ENCODE measurements at regions not wholly inside any gene's neighbourhood (a gene's known extent, or its start where the extent isn't known, plus 50 kb on each side); places are given as distances from the start of the nearest gene placed in this dataset.
"Not testable (repeated sequence)": the region's sequence is repeated elsewhere in the genome, so short reads cannot be mapped to it uniquely, and the experiment has no call there.

DNA sequence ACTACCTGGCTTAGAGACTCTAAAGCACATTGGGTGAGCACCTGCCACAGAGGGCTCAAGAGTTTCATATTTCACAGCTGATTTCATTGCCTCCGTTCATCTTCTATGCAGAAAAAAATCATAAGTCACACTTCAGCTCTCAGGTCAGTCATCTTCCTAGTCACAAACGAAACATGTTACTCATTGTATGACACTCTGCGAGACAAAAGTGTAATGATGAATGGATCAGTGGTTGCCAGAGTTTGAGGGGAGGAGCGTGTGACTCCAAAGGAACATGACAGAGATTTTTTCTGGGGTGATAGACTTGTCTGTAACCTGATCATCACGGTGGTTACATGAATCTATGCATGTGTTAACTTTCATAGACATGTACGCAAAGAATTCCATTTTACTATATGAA lies 195.2 kb upstream of the CNTNAP4 start:
- H3K36me3 Mint-ChIP-seq (ENCODE audit: low read depth), result no peaks in the 10 kb centered on the region
- no peak overlapping the region for H3K4me3 Mint-ChIP-seq
- no peaks in the 10 kb centered on the region for H3K27me3 Mint-ChIP-seq
- H3K4me1 Mint-ChIP-seq (ENCODE audit: low read depth), result no peaks in the 10 kb centered on the region
- no peak overlapping the region for H3K27ac Mint-ChIP-seq
- H3K9me3 Mint-ChIP-seq, result no peaks in the 10 kb centered on the region

DNA sequence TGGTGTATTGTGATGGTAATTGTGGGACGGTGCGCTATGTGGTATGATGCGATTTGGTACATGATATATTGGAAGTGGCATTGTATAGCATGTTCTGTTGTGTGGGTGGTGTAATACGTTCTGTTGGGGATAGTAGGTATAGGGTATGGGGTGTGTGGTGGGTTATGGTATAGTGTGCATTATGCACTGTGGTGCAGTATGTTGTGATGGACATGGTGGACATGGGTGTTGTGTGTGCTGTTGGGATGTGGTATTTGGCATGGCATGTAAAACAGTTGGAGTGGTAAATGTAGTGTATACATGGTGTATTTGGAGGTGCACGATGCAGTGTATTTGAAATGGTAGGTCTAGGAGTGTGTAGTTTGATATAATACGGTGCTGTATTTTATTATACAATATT lies 170.6 kb upstream of the CNTNAP4 start:
- Mint-ChIP-seq H3K4me1 (ENCODE audit: low read depth) (no peaks in the 10 kb centered on the region), H3K9me3 (peaks cover 24% of the 10 kb centered on the region), H3K27ac (no peak overlapping the region), H3K27me3 (no peaks in the 10 kb centered on the region), H3K4me3 (no peak overlapping the region), H3K36me3 (ENCODE audit: low read depth) (no peaks in the 10 kb centered on the region)

GRCh38 chr16:76108460-76108859 lies 168.7 kb upstream of the CNTNAP4 start:
- Mint-ChIP-seq H3K27me3 (no peaks in the 10 kb centered on the region), H3K4me1 (ENCODE audit: low read depth) (no peaks in the 10 kb centered on the region), H3K27ac (no peak overlapping the region), H3K4me3 (no peak overlapping the region), H3K36me3 (ENCODE audit: low read depth) (no peaks in the 10 kb centered on the region), H3K9me3 (peaks cover 11% of the 10 kb centered on the region)

DNA sequence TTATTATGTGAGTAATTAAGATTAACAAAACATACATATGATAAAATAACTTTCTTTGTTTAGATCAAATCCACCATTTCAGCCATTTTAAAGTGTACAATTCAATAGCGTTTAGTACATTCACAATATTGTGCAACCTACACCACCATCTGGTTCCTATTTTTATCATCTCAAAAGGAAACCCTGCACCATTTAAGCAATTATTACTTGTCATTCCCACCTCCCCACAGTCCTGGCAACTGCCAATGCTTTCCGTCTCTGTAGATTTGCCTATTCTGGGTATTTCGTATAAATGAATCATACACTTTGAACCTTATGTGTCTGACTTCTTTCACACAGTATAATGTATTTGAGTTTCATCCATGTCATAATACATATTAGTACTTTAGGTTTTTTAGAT lies 162.5 kb upstream of the CNTNAP4 start:
- no peaks in the 10 kb centered on the region for H3K4me1 Mint-ChIP-seq (ENCODE audit: low read depth)
- no peak overlapping the region for H3K4me3 Mint-ChIP-seq
- no peak overlapping the region for H3K27ac Mint-ChIP-seq
- H3K9me3 Mint-ChIP-seq, result peaks cover 4% of the 10 kb centered on the region
- H3K27me3 Mint-ChIP-seq, result no peaks in the 10 kb centered on the region
- H3K36me3 Mint-ChIP-seq (ENCODE audit: low read depth), result no peaks in the 10 kb centered on the region

- no peak overlapping the region for H3K27ac Mint-ChIP-seq
- peaks cover 4% of the 10 kb centered on the region for H3K9me3 Mint-ChIP-seq
- H3K36me3 Mint-ChIP-seq (ENCODE audit: low read depth), result no peaks in the 10 kb centered on the region
- H3K4me3 Mint-ChIP-seq, result no peak overlapping the region
- no peaks in the 10 kb centered on the region for H3K4me1 Mint-ChIP-seq (ENCODE audit: low read depth)
- no peaks in the 10 kb centered on the region for H3K27me3 Mint-ChIP-seq
These were observed 158.9 kb upstream of the CNTNAP4 start for GRCh38 chr16:76118344-76118743.

DNA sequence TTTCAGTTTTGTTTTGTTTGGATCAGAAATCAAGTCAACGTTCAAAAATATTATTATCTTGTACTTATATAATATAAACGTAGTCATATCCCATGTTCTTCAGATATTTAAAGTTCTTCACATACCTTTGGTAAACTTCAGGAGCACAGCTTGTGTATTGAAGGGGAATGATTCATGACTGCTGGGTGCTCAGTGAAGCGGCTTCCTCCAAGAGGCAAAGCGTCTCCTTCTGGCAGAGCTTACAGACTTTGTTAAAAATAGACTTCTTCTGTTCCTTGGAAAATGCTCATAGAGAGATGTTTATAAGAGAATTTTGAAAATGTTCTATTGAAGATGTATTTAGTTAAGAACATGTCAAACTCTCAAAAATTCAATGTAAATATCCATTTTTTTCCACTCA lies 155.6 kb upstream of the CNTNAP4 start:
- Mint-ChIP-seq H3K27me3 (no peaks in the 10 kb centered on the region), H3K4me1 (ENCODE audit: low read depth) (no peaks in the 10 kb centered on the region), H3K4me3 (no peak overlapping the region), H3K36me3 (ENCODE audit: low read depth) (no peaks in the 10 kb centered on the region), H3K9me3 (no peaks in the 10 kb centered on the region), H3K27ac (no peak overlapping the region)

DNA sequence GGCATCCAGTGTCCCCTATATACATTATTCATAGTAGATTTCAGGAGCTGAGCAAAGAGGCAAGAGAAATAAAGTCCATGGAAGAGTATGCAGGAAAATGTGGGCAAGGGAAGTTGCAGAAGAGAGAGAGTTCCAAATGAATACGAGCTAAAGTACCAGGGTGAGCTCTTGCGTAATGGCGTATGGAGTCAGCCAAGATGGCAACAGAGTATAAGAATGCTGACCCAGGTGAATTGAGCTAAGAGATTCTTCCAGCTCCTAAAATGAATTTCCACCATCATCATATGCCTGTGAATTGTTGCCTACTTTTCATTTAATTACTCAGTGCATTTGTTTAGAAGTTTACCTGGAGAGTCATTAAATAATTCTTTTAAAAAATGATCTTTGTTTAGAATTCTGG lies 153.2 kb upstream of the CNTNAP4 start:
- no peaks in the 10 kb centered on the region for H3K36me3 Mint-ChIP-seq (ENCODE audit: low read depth)
- H3K4me3 Mint-ChIP-seq, result no peak overlapping the region
- H3K27ac Mint-ChIP-seq, result no peak overlapping the region
- peaks cover 4% of the 10 kb centered on the region for H3K9me3 Mint-ChIP-seq
- no peaks in the 10 kb centered on the region for H3K27me3 Mint-ChIP-seq
- H3K4me1 Mint-ChIP-seq (ENCODE audit: low read depth), result no peaks in the 10 kb centered on the region

DNA sequence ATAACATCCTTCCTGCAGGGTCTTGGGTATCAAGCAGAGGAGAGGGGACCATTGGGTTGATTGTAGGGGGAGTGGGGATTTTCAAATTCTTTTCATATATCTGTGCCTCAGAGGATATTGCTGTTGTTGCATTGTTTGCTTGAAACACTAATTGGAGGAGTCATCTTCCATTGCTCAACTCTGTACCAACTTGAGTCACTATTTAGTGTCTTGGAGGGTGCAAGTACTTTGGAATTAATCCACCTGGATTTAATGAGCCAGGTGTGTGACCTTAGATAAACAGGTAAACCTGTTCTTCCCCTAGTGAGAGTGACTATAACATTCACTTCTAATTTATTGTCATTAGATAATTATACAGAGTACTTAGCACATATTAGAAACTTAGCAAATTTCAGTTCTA lies 151.3 kb upstream of the CNTNAP4 start:
- Mint-ChIP-seq H3K4me3 (no peak overlapping the region), H3K27me3 (no peaks in the 10 kb centered on the region), H3K9me3 (peaks cover 4% of the 10 kb centered on the region), H3K36me3 (ENCODE audit: low read depth) (no peaks in the 10 kb centered on the region), H3K4me1 (ENCODE audit: low read depth) (no peaks in the 10 kb centered on the region), H3K27ac (no peak overlapping the region)

- H3K27ac Mint-ChIP-seq; H3K4me1 Mint-ChIP-seq (ENCODE audit: low read depth); H3K27me3 Mint-ChIP-seq; H3K36me3 Mint-ChIP-seq (ENCODE audit: low read depth); H3K4me3 Mint-ChIP-seq; H3K9me3 Mint-ChIP-seq: not testable (repeated sequence)
These were observed 139.1 kb upstream of the CNTNAP4 start for GRCh38 chr16:76138056-76138455.

DNA sequence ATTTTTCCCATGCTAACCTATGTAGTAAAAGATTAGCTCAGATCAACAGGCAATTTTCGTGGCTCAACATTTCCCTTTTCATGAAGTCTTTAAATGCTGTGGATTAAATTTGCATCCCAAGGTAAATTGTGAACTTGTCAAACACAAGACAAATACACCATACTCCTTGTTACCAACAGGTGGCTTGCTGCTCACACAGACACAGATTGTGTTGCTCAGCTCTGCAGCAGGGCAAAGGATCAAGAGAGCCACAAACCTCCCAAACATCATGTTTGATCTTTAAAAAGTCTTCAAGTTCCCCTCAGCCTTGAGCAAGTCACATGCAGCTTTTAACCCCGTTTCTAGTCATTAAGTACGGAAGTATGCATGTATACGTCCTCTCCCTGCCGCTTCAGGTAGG lies 119.6 kb upstream of the CNTNAP4 start:
- no peaks in the 10 kb centered on the region for H3K27me3 Mint-ChIP-seq
- H3K4me1 Mint-ChIP-seq (ENCODE audit: low read depth), result no peaks in the 10 kb centered on the region
- no peaks in the 10 kb centered on the region for H3K9me3 Mint-ChIP-seq
- no peaks in the 10 kb centered on the region for H3K36me3 Mint-ChIP-seq (ENCODE audit: low read depth)
- H3K27ac Mint-ChIP-seq, result no peak overlapping the region
- H3K4me3 Mint-ChIP-seq, result no peak overlapping the region

GRCh38 chr16:76162046-76162445 lies 115.2 kb upstream of the CNTNAP4 start:
- H3K9me3 Mint-ChIP-seq, result no peaks in the 10 kb centered on the region
- no peak overlapping the region for H3K4me3 Mint-ChIP-seq
- no peaks in the 10 kb centered on the region for H3K36me3 Mint-ChIP-seq (ENCODE audit: low read depth)
- H3K27ac Mint-ChIP-seq, result no peak overlapping the region
- no peaks in the 10 kb centered on the region for H3K27me3 Mint-ChIP-seq
- H3K4me1 Mint-ChIP-seq (ENCODE audit: low read depth), result no peaks in the 10 kb centered on the region

DNA sequence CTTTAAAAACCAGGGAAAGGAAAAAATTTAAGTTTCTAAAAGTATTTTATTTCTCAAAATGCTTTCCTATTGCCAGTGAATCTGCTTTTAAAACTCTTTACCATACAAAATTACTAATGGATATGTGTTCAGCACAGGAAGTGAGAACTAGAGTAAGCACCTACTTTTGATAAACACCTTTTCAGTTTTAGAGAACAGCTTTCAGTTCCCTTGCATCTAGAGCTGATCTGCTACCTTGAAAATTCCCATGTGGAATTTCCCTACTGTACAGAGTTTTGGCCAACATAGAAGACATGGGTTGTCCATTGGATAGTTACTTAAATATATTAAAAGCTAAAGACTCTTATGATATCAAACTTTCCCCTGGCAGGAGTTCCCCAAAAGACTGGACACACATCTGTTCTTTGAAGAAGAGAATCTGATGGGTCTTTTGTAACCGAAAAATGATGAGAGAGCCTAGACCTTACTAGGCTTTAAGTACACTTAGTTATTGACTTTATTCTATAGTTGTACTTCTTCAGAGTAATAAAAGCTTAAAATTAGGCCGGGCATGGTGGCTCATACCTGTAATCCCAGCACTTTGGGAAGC lies 112.1 kb upstream of the CNTNAP4 start:
- Mint-ChIP-seq H3K27ac (no peak overlapping the region), H3K4me3 (no peak overlapping the region)

DNA sequence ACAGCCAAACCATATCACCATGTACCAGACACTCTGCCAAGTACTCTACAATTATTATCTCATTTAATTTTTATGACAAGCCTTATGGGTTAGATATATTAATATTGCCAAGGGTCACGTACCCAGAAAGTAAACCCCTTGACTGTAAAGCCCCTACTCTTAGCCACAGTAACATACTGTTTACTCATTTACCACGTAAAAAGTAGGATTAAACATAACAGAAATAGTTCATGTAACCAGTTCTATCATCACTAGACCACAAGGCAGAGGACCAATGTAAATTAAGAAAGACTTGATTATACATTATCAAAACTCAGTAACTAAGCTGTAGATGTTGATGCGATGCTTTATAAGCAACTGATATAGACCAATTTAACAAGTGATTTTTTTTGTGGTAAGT lies 101.5 kb upstream of the CNTNAP4 start:
- H3K27ac Mint-ChIP-seq, result no peak overlapping the region
- H3K27me3 Mint-ChIP-seq, result no peaks in the 10 kb centered on the region
- H3K36me3 Mint-ChIP-seq (ENCODE audit: low read depth), result no peaks in the 10 kb centered on the region
- no peak overlapping the region for H3K4me3 Mint-ChIP-seq
- H3K9me3 Mint-ChIP-seq, result peaks cover 17% of the 10 kb centered on the region
- no peaks in the 10 kb centered on the region for H3K4me1 Mint-ChIP-seq (ENCODE audit: low read depth)

More for the DNA sequence above, 112.1 kb upstream of the CNTNAP4 start:
- no peaks in the 10 kb centered on the region for H3K4me1 Mint-ChIP-seq (ENCODE audit: low read depth)
- H3K36me3 Mint-ChIP-seq (ENCODE audit: low read depth), result no peaks in the 10 kb centered on the region
- H3K27me3 Mint-ChIP-seq, result no peaks in the 10 kb centered on the region
- H3K9me3 Mint-ChIP-seq, result no peaks in the 10 kb centered on the region

DNA sequence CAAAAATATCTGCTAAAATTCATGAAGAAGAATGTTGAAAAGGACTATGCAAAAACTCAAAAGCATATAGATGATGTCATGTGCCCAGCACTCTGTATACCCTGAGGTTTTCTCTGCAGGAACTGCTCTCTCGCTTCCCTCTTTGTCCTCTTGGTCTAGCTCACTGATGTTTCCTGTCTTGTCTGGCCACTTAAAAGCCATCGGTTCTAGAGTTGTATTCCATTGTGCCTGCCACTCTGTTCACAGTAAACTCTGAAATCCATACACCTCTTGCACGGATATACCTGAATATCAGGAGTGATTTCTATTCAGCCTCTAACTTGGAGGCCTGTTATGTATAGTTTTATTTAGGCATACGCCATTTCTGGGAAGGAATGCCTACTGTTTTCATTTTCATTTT lies 101.0 kb upstream of the CNTNAP4 start:
- no peak overlapping the region for H3K4me3 Mint-ChIP-seq
- no peaks in the 10 kb centered on the region for H3K36me3 Mint-ChIP-seq (ENCODE audit: low read depth)
- H3K27me3 Mint-ChIP-seq, result no peaks in the 10 kb centered on the region
- peaks cover 17% of the 10 kb centered on the region for H3K9me3 Mint-ChIP-seq
- no peak overlapping the region for H3K27ac Mint-ChIP-seq
- H3K4me1 Mint-ChIP-seq (ENCODE audit: low read depth), result no peaks in the 10 kb centered on the region

DNA sequence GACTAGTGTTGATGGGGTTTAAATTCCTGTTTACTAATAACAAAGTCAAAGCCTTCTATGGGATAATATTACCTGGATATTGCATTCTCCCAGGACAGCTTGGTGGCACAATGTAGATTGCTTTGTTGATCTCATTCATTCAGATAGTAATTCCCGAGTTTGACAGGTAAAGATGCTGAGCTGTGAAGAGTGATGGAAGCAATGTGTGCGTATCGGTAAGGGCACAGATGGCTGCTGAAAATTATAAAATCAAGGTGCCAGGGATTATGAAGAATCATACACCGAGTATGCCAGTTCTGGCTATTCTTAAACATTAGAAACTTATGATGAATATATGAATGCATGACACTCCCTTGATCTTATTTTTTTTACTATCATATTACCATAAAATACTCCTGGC lies 100.6 kb upstream of the CNTNAP4 start:
- H3K4me1 Mint-ChIP-seq (ENCODE audit: low read depth), result no peaks in the 10 kb centered on the region
- H3K27ac Mint-ChIP-seq, result no peak overlapping the region
- H3K4me3 Mint-ChIP-seq, result no peak overlapping the region
- H3K27me3 Mint-ChIP-seq, result no peaks in the 10 kb centered on the region
- no peaks in the 10 kb centered on the region for H3K36me3 Mint-ChIP-seq (ENCODE audit: low read depth)
- H3K9me3 Mint-ChIP-seq, result peaks cover 15% of the 10 kb centered on the region

DNA sequence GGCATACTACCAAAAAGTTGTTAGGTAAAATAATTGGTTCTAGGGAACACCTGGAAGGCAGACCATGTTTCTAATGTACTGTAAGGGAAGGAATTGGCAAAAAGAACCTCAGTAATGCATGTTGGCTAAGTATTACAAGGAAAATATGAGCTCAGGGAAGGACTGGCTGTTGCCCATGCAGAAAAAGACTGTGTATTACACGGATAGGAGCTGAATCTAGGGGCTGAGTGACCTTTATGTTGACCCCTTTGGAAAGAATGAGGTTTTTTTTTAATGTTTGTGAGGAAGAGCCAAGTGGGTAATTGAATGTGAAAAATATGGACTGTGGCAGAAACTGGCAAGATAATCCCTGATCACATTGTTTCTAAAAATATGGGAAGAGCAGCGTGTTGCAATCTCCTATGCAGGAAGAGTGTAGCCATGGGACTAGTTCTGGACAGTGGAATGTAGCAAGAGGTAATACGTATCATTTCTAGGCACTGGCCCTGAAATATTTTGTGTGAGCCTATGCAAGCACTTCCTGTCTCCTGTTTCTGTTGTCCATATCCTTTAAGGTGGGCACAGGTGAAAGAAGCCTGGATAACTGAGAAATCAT lies 95.1 kb upstream of the CNTNAP4 start:
- H3K36me3 Mint-ChIP-seq (ENCODE audit: low read depth), result no peaks in the 10 kb centered on the region
- H3K4me1 Mint-ChIP-seq (ENCODE audit: low read depth), result no peaks in the 10 kb centered on the region
- H3K27me3 Mint-ChIP-seq, result no peaks in the 10 kb centered on the region
- peaks cover 10% of the 10 kb centered on the region for H3K9me3 Mint-ChIP-seq
- no peak overlapping the region for H3K4me3 Mint-ChIP-seq
- no peak overlapping the region for H3K27ac Mint-ChIP-seq
